Endothelial cell of umbilical vein (primary cell): ENCODE measurements at regions not wholly inside any gene's neighbourhood (a gene's known extent, or its start where the extent isn't known, plus 50 kb on each side); places are given as distances from the start of the nearest gene placed in this dataset.

Experiments used
- BruUV-seq: library from RNA; stranded (reverse); fragments of 400-500 nt; replicated peaks from 2 replicates; lab custom pipeline; 2021; lab: Mats Ljungman, UMichigan
- CTCF ChIA-PET: fragments of 300-600, 350-600 bp; sonication (Branson Sonifier 250); formaldehyde crosslinking; loops from one replicate; lab custom pipeline; 2021; ENCODE audit warnings: antibody characterized with exemption, inconsistent platforms; lab: Charles Lee
- POLR2A ChIA-PET: fragments of 300-600, 350-600 bp; sonication (Branson Sonifier 250); formaldehyde crosslinking; loops from one replicate; lab custom pipeline; 2021; ENCODE audit warnings: antibody characterized with exemption, inconsistent platforms; lab: Charles Lee
- DNase-seq: peaks from one replicate; pipeline ENCODE4 v3.0.0-alpha.2; 2011; ENCODE audit warnings: low read depth, low spot score
- FAIRE-seq: peaks from 2 replicates; lab custom pipeline; 2011; peaks lifted over from hg19 to GRCh38; lab: Jason Lieb, UNC
- H2AFZ ChIP-seq: 2 replicates; pipeline ENCODE4 v1.6.0; 2012; ENCODE audit warnings: low read depth, low read length, control low read depth, inconsistent platforms
- H3K27ac ChIP-seq: 2 replicates; pipeline ENCODE4 v1.5.1; 2011; ENCODE audit warnings: low read depth, mild to moderate bottlenecking, control low read depth, low read length, moderate library complexity; ENCODE audit not compliant: insufficient read depth
- H3K27me3 ChIP-seq, 2 experiments: 2 replicates each; pipeline versions ENCODE4 v1.6.0 to v1.6.1; 2011; ENCODE audit warnings: low read length in 2 of 2, mixed read lengths in 1 of 2; ENCODE audit not compliant: control insufficient read depth in 2 of 2, insufficient read depth in 2 of 2
- H3K36me3 ChIP-seq, 2 experiments: 2 replicates in 1 of 2; 3 replicates in 1 of 2; pipeline ENCODE4 v1.5.1; 2011; ENCODE audit warnings: low read length in 2 of 2, mild to moderate bottlenecking in 1 of 2, moderate library complexity in 1 of 2; ENCODE audit not compliant: control insufficient read depth in 2 of 2, insufficient read depth in 2 of 2; ENCODE audit errors: extremely low read depth in 1 of 2
- H3K4me1 ChIP-seq: 3 replicates; pipeline ENCODE4 v1.5.1; 2011; ENCODE audit warnings: mild to moderate bottlenecking, low read length; ENCODE audit not compliant: control insufficient read depth, insufficient read depth; ENCODE audit errors: extremely low read depth
- H3K4me2 ChIP-seq: 2 replicates; pipeline ENCODE4 v1.6.1; 2011; ENCODE audit warnings: low read length, control low read depth, mixed read lengths; ENCODE audit not compliant: insufficient read depth
- H3K4me3 ChIP-seq, 3 experiments: fragments of 200-600 bp in 1 of 3; sonication (generic), shearing (Covaris generic) in 1 of 3; replicated peaks in 1 of 3; 2 replicates each; pipeline ENCODE4 v1.5.1; 2011 to 2016; ENCODE audit warnings: control low read depth in 3 of 3, low read length in 3 of 3, mild to moderate bottlenecking in 2 of 3, inconsistent platforms in 1 of 3, low read depth in 1 of 3, moderate library complexity in 1 of 3; ENCODE audit not compliant: insufficient read depth in 1 of 3
- H3K79me2 ChIP-seq: 2 replicates; pipeline ENCODE4 v1.6.0; 2012; ENCODE audit warnings: low read length, inconsistent platforms; ENCODE audit not compliant: control insufficient read depth, insufficient read depth
- H3K9ac ChIP-seq: replicated peaks from 2 replicates; pipeline ENCODE3; 2011; ENCODE audit warnings: low read length, control low read depth; ENCODE audit not compliant: insufficient read depth; ENCODE audit errors: extremely low read depth
- H3K9me1 ChIP-seq: replicated peaks from 3 replicates; pipeline ENCODE4 v1.6.0; 2011; ENCODE audit warnings: mild to moderate bottlenecking, low read length; ENCODE audit not compliant: control insufficient read depth, insufficient read depth; ENCODE audit errors: extremely low read depth
- H3K9me3 ChIP-seq: replicated peaks from 2 replicates; pipeline ENCODE4 v1.5.1; 2012; ENCODE audit warnings: low read length, inconsistent platforms; ENCODE audit not compliant: control insufficient read depth, insufficient read depth
- H4K20me1 ChIP-seq: replicated peaks from 2 replicates; pipeline ENCODE3; 2011; ENCODE audit warnings: mild to moderate bottlenecking, low read length; ENCODE audit not compliant: control insufficient read depth, insufficient read depth; ENCODE audit errors: extremely low read depth
- CTCF ChIP-seq, 2 donors: IDR thresholded peaks; 1 replicate in 1 of 2; 2 replicates in 1 of 2; pipeline ENCODE4 v1.5.1; 2011; ENCODE audit warnings: low read length in 2 of 2, mild to moderate bottlenecking in 2 of 2, moderate library complexity in 2 of 2, control low read depth in 1 of 2, inconsistent platforms in 1 of 2, low read depth in 1 of 2; ENCODE audit not compliant: insufficient read depth in 1 of 2; ENCODE audit errors: extremely low read depth in 1 of 2
- EZH2 ChIP-seq: IDR thresholded peaks from 2 replicates; pipeline ENCODE4 v1.6.1; 2012; ENCODE audit warnings: borderline replicate concordance, low read depth, mild to moderate bottlenecking, moderate library complexity, low read length, inconsistent platforms; ENCODE audit not compliant: severe bottlenecking
- FOS ChIP-seq: IDR thresholded peaks from 2 replicates; pipeline ENCODE4 v1.6.1; 2011; ENCODE audit warnings: mild to moderate bottlenecking, low read length, moderate library complexity, borderline replicate concordance; ENCODE audit not compliant: insufficient read depth
- GATA2 ChIP-seq: IDR thresholded peaks from 2 replicates; pipeline ENCODE4 v1.7.0; 2011; ENCODE audit warnings: low read depth, mild to moderate bottlenecking, moderate library complexity, mixed read lengths, low read length; ENCODE audit not compliant: insufficient read length, insufficient read depth
- JUN ChIP-seq: IDR thresholded peaks from 2 replicates; pipeline ENCODE4 v1.6.1; 2011; ENCODE audit warnings: borderline replicate concordance, low read depth; ENCODE audit not compliant: insufficient read length, insufficient read depth
- MAX ChIP-seq: IDR thresholded peaks from 2 replicates; pipeline ENCODE4 v1.6.1; 2011; ENCODE audit not compliant: insufficient read depth, insufficient read length
- MYC ChIP-seq: IDR thresholded peaks from one replicate; pipeline ENCODE4 v1.6.1; 2011; ENCODE audit warnings: mild to moderate bottlenecking, low read depth, low read length
- POLR2A ChIP-seq: IDR thresholded peaks from 2 replicates; pipeline ENCODE4 v1.6.1; 2012; ENCODE audit warnings: low read depth, mild to moderate bottlenecking, control low read depth, low read length
- POLR2AphosphoS5 ChIP-seq: IDR thresholded peaks from 2 replicates; pipeline ENCODE4 v1.6.1; 2012; ENCODE audit warnings: low read depth, mild to moderate bottlenecking, control low read depth, low read length, moderate library complexity; ENCODE audit not compliant: insufficient read depth
- dilution Hi-C: fragments of 300-500 bp; cut with MboI; formaldehyde crosslinking; loops from one replicate; pipeline ENCODE4 v1.15.0; 2019; ENCODE audit warnings: low sequenced_read_pairs; ENCODE audit not compliant: extremely low pct_ligation_motif_present
- intact Hi-C: fragments of 100-400 bp; cut with micrococcal nuclease; formaldehyde crosslinking; loops from one replicate; pipeline ENCODE4 v1.10.0; 2022

GRCh38 chr4:181219783-181220416, 1023.3 kb upstream of the TENM3 start:
- intact Hi-C loops: no loop called here

More at GRCh38 chr4:181219783-181220416, 1023.3 kb upstream of the TENM3 start:
- Histone ChIP-seq H3K27ac (no peak overlapping the region), H3K27me3 (no peaks in the 10 kb centered on the region), H3K9ac (no peak overlapping the region), H2AFZ (no peak overlapping the region), H3K4me1 (no peaks in the 10 kb centered on the region), H4K20me1 (no peaks in the 10 kb centered on the region), H3K9me1 (no peaks in the 10 kb centered on the region), H3K79me2 (no peaks in the 10 kb centered on the region), H3K4me3 (no peak overlapping the region), H3K4me2 (no peak overlapping the region), H3K36me3 (no peaks in the 10 kb centered on the region), H3K9me3 (peaks cover 3% of the 10 kb centered on the region)
- no TSS peak for BruUV-seq
- DNase-seq: no peak
- ChIA-PET CTCF (no interaction called here), POLR2A (no interaction called here)
- TF ChIP-seq GATA2: no peak
- no peak for TF ChIP-seq POLR2A
- no peak for TF ChIP-seq FOS
- no peak for TF ChIP-seq MYC
- no peak for TF ChIP-seq EZH2
- TF ChIP-seq JUN: no peak
- TF ChIP-seq MAX: no peak
- no peak for TF ChIP-seq CTCF (IDR thresholded peaks at IDR 0.05; ENCODE audit: extremely low read depth in 1 of 2, insufficient read depth in 1 of 2, low read depth in 1 of 2, low read length in 2 of 2)
- no peak for TF ChIP-seq POLR2AphosphoS5
- dilution Hi-C loops: no loop called here
- no peak for FAIRE-seq
